ENCODE measurements at regions not wholly inside any gene's neighbourhood (a gene's known extent, or its start where the extent isn't known, plus 50 kb on each side); places are given as distances from the start of the nearest gene placed in this dataset.

DNA sequence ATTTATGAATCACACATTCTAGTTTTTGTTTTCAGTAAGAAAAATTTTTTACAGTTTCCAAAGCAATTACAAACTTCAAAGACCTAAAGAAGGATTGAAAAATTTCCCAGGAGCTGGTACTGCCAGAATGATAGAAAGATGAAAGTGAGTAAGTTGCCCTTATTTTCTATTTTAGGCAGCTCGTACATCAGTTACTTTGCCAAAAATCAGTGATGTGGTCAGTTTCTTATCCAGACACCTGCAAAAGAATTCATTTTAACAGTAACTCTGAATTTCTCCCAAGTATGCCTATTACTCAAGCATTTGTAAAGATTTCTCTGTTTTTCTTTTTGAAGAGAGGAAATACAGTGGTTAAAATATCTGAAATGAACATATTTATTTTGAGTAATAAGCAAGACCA is 976.3 kb upstream of the RAG2 start:
- Histone ChIP-seq H3K27me3 (no peaks in the 10 kb centered on the region), H3K4me1 (ENCODE audit: insufficient read depth) (no peaks in the 10 kb centered on the region), H3K9me3 (no peaks in the 10 kb centered on the region), H3K4me3 (no peak overlapping the region), H3K27ac (no peak overlapping the region), H3K36me3 (no peaks in the 10 kb centered on the region)
- intact Hi-C loops (cut with DNase I), result no loop called here
- TF ChIP-seq POLR2A (IDR thresholded peaks at IDR 0.05), result no peak
- TF ChIP-seq CTCF (IDR thresholded peaks at IDR 0.05), result no peak
- no peak for TF ChIP-seq EP300 (IDR thresholded peaks at IDR 0.05)
- 16 to 34% (median 16%) methylated on average over 1 of the region's 1 CpG for WGBS, 3 donors
- no peak for DNase-seq

DNA sequence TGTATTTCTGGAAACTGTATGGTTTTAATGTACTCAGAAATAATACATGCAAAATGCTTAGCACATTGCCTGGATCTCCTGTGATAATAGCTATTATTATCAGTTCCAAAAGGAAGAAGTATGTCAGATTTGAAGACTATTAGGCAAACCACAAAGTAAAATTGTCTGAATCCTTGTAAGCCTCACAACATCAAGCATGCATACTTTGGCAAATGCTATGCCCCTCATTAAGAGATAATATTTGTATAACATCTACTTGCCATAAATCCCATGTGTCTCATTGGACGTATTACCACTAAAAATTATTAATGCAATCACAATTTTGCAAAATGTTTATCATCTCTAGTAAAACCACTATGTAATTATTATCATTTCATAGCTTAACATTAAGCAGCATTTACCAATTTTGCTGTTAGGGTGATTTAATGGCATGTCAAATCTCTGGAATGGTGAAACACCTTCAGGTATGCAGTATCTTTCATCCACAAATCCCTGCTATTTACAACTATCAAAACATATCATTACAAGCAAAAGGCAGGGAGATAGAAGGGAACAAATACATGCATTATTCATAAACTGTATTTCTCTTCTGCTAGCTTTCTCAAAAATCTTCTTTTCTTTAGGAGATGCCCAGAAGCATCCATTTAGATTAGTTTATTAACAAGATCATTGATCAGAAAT is 974.6 kb upstream of the RAG2 start:
- intact Hi-C loops (cut with DNase I), result no loop called here
- H3K4me1 ChIP-seq (ENCODE audit: insufficient read depth), result no peaks in the 10 kb centered on the region
- no peak overlapping the region for H3K4me3 ChIP-seq
- 31 to 41% (median 33%) methylated on average over 1 of the region's 1 CpG for WGBS, 3 donors
- no peaks in the 10 kb centered on the region for H3K9me3 ChIP-seq
- no peaks in the 10 kb centered on the region for H3K27me3 ChIP-seq
- no peak for TF ChIP-seq POLR2A (IDR thresholded peaks at IDR 0.05)
- TF ChIP-seq CTCF (IDR thresholded peaks at IDR 0.05), result no peak
- no peak for TF ChIP-seq EP300 (IDR thresholded peaks at IDR 0.05)
- DNase-seq, result no peak
- no peaks in the 10 kb centered on the region for H3K36me3 ChIP-seq
- H3K27ac ChIP-seq, result no peak overlapping the region

DNA sequence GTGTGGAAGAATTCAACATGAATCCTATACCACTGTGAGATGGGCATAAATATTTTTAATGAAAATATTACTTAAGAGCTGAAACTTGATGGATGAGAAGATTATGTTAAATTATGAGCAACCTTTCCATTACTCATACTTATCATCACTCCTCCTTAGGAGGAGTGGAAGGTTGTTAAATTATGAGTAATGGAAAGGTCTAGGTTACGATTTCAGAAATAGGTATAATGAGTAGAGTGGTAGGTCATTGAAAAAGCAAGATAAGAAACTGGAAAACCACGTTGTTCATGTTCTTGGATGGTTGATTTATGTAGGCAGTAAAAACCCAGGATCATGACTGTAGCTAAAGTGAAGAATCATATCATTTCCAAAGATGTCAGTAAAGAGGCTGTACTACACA is 973.2 kb upstream of the RAG2 start:
- intact Hi-C loops (cut with DNase I), result no loop called here
- no peak for DNase-seq
- Histone ChIP-seq H3K27ac (no peak overlapping the region), H3K36me3 (no peaks in the 10 kb centered on the region), H3K9me3 (no peaks in the 10 kb centered on the region), H3K27me3 (no peaks in the 10 kb centered on the region), H3K4me1 (ENCODE audit: insufficient read depth) (no peaks in the 10 kb centered on the region), H3K4me3 (no peak overlapping the region)
- 39 to 45% (median 41%) methylated on average over 2 of the region's 2 CpGs for WGBS, 3 donors
- TF ChIP-seq EP300 (IDR thresholded peaks at IDR 0.05), result no peak

DNA sequence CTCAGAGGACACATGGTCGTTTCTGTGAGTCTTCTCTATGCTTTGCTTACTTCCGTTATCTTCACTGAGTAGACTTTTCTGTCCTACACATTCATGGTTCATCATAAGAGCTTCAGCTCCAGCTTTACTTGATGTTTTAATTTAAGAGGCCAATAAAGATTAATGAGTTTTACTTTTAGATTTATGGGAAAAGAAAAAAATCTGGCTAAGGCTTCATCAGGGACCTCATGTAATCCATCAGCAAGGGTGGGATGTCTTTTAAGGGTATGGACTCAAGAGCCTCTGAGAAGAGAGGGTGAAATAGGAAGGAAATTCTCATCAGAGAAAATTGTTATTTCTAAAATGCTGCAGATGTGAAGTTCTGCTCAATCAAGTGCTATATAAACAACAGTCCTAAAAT is 963.0 kb upstream of the RAG2 start:
- no peaks in the 10 kb centered on the region for H3K9me3 ChIP-seq
- no peaks in the 10 kb centered on the region for H3K4me1 ChIP-seq (ENCODE audit: insufficient read depth)
- no peak overlapping the region for H3K4me3 ChIP-seq
- intact Hi-C loops (cut with DNase I), result no loop called here
- H3K27ac ChIP-seq, result no peak overlapping the region
- DNase-seq, result no peak
- no peaks in the 10 kb centered on the region for H3K36me3 ChIP-seq
- no peaks in the 10 kb centered on the region for H3K27me3 ChIP-seq
- TF ChIP-seq CTCF (IDR thresholded peaks at IDR 0.05), result no peak
- TF ChIP-seq POLR2A (IDR thresholded peaks at IDR 0.05), result no peak
- TF ChIP-seq EP300 (IDR thresholded peaks at IDR 0.05), result no peak
- 70 to 82% (median 75%) methylated on average over 2 of the region's 2 CpGs for whole genome bisulfite sequencing, 3 donors

- TF ChIP-seq POLR2A (IDR thresholded peaks at IDR 0.05), result no peak
- no peak for TF ChIP-seq CTCF (IDR thresholded peaks at IDR 0.05)
- no peak for TF ChIP-seq EP300 (IDR thresholded peaks at IDR 0.05)
- H3K27ac ChIP-seq, result no peak overlapping the region
- H3K4me1 ChIP-seq (ENCODE audit: insufficient read depth), result no peaks in the 10 kb centered on the region
- no peaks in the 10 kb centered on the region for H3K36me3 ChIP-seq
- no peak for DNase-seq
- WGBS, 3 donors, result 66 to 91% (median 69%) methylated on average over 4 of the region's 4 CpGs
- intact Hi-C loops (cut with DNase I), result no loop called here
- H3K27me3 ChIP-seq, result no peaks in the 10 kb centered on the region
- no peak overlapping the region for H3K4me3 ChIP-seq
- H3K9me3 ChIP-seq, result no peaks in the 10 kb centered on the region
These were observed 962.3 kb upstream of the RAG2 start for GRCh38 chr11:37560346-37560745.

All from ovary (tissue), 7 donors.